HT-29 (cell line): ENCODE measurements at regions not wholly inside any gene's neighbourhood (a gene's known extent, or its start where the extent isn't known, plus 50 kb on each side); places are given as distances from the start of the nearest gene placed in this dataset.
"Not testable (repeated sequence)": the region's sequence is repeated elsewhere in the genome, so short reads cannot be mapped to it uniquely, and the experiment has no call there.

Experiments used
- DNase-seq: peaks from one replicate; pipeline ENCODE4 v3.0.0-alpha.2; 2015; ENCODE audit warnings: low spot score

GRCh38 chr7:149930374-149931068 is 56.8 kb downstream of the ATP6V0E2 start:
- DNase-seq = not testable (repeated sequence)

GRCh38 chr7:149933776-149934175 is 60.0 kb downstream of the ATP6V0E2 start:
- DNase-seq = not testable (repeated sequence)

DNA sequence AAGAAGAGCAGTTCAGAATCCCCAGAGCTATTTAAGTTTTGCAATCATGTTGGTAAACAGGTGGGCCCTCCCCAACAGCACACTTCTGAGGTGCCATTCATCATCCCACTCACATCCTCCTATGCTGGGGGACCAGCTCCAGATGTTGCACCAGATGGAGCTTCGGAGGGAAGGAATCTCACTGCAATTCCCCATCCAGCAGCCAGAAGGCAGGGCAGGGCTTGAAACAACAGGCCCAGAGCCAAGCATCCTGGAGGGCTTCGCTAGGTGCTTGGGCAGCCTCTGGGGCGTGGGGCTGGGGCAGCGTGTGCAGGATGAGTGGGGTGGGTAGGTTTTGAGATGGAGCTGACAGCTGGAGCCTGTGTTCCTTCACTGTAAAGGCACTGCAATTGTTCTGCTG is 73.6 kb downstream of the ATP6V0E2 start:
- DNase-seq = not testable (repeated sequence)

DNA sequence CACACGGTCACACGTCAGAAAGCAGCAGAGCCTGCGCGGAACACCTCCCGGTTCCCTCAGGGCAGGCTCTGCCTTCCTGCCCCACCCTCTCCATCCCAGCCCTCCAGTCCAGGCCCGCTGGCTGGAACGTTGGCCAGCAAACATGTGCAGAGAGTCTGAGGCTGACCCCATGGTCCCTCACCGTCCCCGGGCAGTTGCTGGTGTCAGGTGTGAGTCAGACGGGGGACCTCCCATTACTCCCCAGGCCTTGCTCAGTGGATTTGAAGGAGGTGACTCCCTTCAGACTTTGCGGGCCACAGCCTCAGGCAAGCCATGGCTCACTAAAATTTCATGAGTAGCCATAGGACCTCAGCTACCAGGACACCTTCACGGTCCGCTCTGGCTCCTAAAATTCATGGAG is 74.7 kb downstream of the ATP6V0E2 start:
- not testable (repeated sequence) for DNase-seq

DNA sequence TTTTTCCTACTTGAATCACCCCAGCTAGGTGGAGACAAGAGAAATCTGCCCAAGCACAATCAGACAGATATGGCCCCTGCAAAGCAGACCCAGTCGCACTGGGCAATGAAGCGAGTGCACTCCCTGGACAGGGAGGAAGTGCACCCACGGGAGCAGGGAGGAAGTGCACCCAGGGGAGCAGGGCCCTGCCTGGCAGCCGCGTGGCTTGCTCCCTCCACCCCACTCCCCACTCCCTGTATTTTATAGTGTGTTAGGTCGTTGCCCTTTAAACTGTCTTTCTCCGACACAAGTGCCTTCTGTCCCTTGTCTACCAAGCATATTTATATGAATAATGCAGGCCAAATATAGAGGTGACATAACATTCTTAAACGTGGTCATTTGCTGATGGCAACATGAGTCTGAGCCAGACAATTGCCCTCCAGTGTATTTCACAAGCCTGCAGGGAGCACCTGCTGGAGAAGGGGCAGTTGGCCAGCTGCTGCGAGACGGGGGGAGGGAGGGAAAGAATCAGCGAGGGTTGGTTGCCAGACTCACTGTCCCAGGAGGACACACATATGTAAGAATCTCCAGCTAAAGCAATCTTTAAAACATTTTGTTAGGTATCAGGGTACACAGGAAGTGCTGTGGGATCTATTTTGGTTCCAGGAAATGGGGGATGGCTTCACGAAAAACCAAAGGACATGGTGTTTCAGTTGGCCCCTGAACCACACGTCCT is 76.3 kb downstream of the ATP6V0E2 start:
- not testable (repeated sequence) for DNase-seq

DNA sequence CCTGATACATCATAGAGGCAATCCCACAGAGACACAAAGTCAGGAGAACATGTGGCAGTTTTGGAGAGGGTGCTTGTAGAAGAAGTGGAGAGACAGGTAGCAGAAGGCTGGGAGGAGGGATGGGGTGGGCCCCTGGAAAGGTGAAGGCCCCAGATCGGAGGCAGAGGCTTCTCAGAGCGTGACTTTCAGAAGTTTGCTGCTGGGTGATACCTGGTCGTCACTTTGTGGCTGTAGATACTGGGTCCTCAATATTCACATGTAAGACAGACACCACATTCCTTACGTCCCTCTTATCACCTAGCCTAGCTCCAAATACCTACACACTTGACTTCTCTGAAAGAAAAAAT is 76.8 kb downstream of the ATP6V0E2 start:
- DNase-seq = not testable (repeated sequence)

DNA sequence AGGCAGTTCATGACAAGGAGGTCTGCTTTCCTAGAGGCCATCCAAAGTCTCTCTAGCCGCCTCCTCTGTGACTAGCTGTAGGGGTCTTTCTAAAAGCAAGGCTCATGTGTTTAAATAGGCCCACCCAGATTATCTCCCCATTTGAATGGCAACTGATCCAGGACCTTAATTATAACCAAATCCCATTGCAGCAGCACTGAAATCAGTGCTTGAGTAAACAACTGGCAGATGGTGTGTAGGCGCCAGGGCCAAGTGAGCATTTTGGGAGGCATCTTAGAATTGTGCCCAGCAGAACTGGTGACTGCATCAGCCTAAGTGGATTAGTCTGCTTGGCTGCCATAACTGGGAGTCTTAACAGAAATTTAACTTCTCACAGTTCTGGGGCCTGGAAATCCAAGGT is 77.8 kb downstream of the ATP6V0E2 start:
- not testable (repeated sequence) for DNase-seq

DNA sequence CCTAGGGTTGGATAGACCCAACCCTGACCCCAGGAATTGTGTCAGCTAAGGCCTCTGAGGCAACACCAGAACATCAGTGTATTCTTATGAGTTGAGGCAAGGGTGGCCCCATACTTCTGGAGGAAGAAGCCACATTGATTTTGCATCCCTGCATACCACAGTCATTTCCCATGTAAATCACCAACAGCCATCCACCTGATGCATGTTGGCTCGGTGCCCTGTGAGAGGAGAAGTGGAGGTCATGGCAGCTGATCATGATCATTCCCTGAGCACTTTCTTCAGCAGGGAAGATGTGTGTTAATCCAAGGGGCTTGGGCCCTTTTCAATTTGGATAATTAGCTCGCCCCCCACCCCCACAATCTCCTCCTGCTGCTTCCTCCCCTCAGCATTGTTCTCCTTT is 85.1 kb downstream of the ATP6V0E2 start:
- not testable (repeated sequence) for DNase-seq

DNA sequence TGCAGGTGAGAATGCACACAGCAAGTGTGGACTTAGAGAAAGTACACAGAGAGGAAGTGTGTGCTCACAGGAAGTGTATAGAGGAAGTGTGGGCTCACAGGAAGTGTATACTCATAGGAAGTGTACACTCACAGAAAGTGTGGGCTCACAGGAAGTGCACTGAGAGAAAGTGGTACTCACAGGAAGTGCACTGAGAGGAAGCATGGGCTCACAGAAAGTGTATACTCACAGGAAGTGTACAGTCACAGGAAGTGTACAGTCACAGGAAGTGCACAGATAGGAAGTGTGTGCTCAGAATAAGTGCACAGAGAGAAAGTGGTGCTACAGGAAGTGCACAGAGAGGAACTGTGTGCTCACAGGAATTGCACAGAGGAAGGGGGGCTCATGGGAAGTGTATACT is 87.1 kb downstream of the ATP6V0E2 start:
- DNase-seq = not testable (repeated sequence)

DNA sequence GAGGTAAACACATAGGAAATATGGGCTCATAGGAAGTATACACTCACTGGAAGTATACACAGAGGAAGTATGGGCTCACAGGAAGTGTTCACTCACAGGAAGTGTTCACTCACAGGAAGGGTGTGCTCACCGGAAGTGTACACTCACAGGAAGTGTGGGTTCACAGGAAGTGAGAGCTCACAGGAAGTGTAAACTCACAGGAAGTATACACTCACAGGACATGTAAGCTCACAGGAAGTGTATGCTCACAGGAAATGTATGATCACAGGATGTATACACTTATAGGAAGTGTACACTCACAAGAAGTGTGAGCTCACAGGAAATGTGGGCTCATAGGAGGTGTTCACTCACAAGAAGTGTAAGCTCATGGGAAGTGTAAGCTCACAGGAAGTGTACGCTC is 88.1 kb downstream of the ATP6V0E2 start:
- DNase-seq = not testable (repeated sequence)

GRCh38 chr7:149962685-149963319 is 89.0 kb downstream of the ATP6V0E2 start:
- DNase-seq = not testable (repeated sequence)

DNA sequence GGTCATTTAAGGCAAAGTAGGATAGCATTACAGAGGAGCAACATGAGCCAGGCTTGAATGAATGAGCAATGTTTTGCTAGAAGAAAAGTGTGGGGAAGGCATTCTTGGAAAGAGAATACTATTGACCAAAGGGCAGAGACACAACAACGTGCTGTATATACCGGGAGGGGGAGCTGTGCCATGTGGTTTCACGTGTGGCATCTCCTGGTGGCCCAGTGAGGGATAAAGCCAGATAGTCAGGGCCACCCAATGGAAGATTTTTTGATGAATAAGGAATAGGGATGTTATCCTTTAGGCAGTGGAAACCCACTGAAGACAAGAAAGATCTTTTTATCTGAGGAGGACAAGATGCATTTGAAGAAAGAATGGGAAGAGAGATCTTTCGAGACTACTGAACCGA is 90.2 kb downstream of the ATP6V0E2 start:
- DNase-seq = not testable (repeated sequence)

- DNase-seq = not testable (repeated sequence)
Measured at GRCh38 chr7:149966444-149966843, 92.7 kb downstream of the ATP6V0E2 start.

- not testable (repeated sequence) for DNase-seq
Measured at GRCh38 chr7:149972977-149973376, 99.2 kb downstream of the ATP6V0E2 start.

- DNase-seq = not testable (repeated sequence)
Measured at GRCh38 chr7:149973681-149974080, 99.9 kb downstream of the ATP6V0E2 start.

DNA sequence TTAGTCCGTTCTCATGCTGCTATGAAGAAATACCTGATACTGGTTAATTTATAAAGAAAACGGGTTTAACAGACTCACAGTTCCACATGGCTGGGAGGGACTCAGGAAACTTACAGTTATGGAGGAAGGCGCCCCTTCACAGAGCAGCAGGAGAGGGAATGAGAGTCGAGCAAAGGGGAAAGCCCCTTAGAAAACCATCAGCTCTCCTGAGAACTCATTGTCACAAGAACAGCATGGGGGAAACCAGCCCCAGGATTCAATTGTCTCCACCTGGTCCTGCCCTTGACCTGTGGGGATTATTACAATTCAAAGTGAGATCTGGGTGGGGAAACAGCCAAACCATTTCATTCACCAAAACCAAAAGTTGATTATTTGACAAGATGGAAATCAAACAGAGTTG is 101.8 kb downstream of the ATP6V0E2 start:
- not testable (repeated sequence) for DNase-seq

DNA sequence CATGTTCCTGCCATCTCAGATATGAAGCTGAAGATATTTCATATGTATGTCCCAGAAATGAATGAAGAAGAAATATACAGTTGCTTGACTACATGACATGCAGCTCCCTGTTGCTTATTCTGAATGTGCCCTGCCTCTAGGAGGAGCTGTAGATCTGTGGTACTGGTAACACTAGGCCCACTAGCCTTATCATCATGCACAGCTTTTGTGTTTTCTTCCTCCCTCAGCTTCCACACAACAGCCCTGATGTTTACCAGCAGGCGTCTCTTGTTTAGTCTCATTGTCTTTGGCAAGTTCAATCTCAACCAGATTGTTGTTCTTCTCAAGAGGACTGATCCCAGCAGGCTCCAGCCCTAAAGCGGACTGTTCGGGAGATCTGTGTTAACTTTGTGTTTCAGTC is 104.8 kb downstream of the ATP6V0E2 start:
- DNase-seq = not testable (repeated sequence)

GRCh38 chr7:149978944-149979343 is 105.2 kb downstream of the ATP6V0E2 start:
- not testable (repeated sequence) for DNase-seq

DNA sequence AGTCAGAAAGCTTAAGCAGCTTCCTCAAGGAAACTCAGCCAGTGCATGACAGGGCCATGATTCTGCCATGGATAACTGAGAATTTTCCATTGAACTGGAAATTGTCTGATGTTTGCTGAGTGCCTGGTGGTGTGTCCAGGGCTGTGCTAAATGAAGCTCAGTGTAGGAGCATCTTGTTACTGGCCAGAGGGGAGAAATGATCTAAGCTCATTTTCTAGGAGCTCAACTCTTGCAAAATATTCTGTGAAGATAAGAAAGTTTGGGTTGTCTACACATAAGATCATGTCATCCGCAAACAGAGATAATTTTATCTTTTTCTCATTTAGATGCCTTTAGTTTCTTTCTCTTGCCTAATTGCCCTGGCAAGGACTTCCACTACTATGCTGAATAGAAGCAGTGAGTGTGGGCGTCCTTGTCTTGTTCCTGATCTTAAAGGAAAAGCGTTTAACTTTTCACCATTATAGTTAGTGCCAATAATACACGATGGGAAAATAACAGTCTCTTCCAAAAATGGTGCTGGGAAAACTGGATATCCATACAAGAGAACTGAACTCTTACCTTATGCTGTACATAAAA is 108.9 kb downstream of the ATP6V0E2 start:
- not testable (repeated sequence) for DNase-seq

DNA sequence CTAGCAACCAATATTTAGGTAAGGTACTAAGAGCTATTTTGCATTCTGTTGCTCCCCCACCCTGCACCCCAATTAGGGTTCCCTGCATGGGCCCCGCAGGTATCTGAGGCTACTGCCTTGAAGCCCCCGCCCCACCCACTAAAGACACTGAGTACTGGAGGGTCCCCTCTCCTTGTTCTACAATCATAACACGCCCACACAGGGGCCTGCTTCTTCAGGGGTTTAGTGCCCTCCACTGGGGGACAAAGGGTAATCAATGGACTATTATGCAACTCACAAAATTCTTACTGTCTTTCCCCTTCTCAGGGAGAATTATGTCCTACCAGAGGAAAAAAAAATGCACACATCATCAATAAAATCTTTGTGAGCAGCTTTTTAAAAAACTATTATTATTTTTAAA is 113.1 kb downstream of the ATP6V0E2 start:
- not testable (repeated sequence) for DNase-seq

- DNase-seq = not testable (repeated sequence)
Measured at GRCh38 chr7:149991652-149992302, 118.0 kb downstream of the ATP6V0E2 start.

- not testable (repeated sequence) for DNase-seq
Measured at GRCh38 chr7:149992366-149992765, 118.6 kb downstream of the ATP6V0E2 start.
